GM23338 (cell line): ENCODE measurements at regions not wholly inside any gene's neighbourhood (a gene's known extent, or its start where the extent isn't known, plus 50 kb on each side); places are given as distances from the start of the nearest gene placed in this dataset.

Experiments
- ATAC-seq: fragments of 200-7000 bp; cut with Tn5 transposase; 3 replicates; pipeline ENCODE4 v1.9.1; 2020
- DNase-seq: peaks from one replicate; pipeline ENCODE4 v3.0.0-alpha.2; 2015; ENCODE audit warnings: low spot score
- H2AFZ ChIP-seq: fragments of 200-600 bp; sonication (generic); 2 replicates; pipeline ENCODE4 v1.8.0; 2016; ENCODE audit warnings: antibody characterized with exemption, mild to moderate bottlenecking, moderate library complexity
- H3F3A ChIP-seq: fragments of 200-600 bp; sonication (generic); replicated peaks from 2 replicates; pipeline ENCODE4 v1.8.0; 2017; ENCODE audit warnings: antibody characterized with exemption, mixed run types, low read depth
- H3K27ac ChIP-seq: fragments of 200-600 bp; sonication (generic); 2 replicates; pipeline ENCODE4 v1.6.1; 2016; ENCODE audit warnings: low read depth
- H3K27me3 ChIP-seq: fragments of 200-600 bp; sonication (generic); 2 replicates; pipeline ENCODE4 v1.8.0; 2016; ENCODE audit warnings: mild to moderate bottlenecking, mixed run types, moderate library complexity; ENCODE audit not compliant: insufficient read depth
- H3K36me3 ChIP-seq: fragments of 200-600 bp; sonication (generic); 2 replicates; pipeline ENCODE4 v1.8.0; 2016; ENCODE audit warnings: mild to moderate bottlenecking; ENCODE audit not compliant: insufficient read depth
- H3K4me1 ChIP-seq: fragments of 200-600 bp; sonication (generic); 2 replicates; pipeline ENCODE4 v1.8.0; 2016; ENCODE audit warnings: mild to moderate bottlenecking, moderate library complexity; ENCODE audit not compliant: insufficient read depth
- H3K4me2 ChIP-seq: fragments of 200-600 bp; sonication (generic); 2 replicates; pipeline ENCODE4 v1.7.1; 2017; ENCODE audit warnings: mixed run types
- H3K4me3 ChIP-seq: fragments of 200-600 bp; sonication (generic); 2 replicates; pipeline ENCODE4 v1.6.1; 2016; ENCODE audit warnings: mixed run types
- H3K79me2 ChIP-seq: fragments of 200-600 bp; sonication (generic); replicated peaks from 2 replicates; pipeline ENCODE4 v1.8.0; 2017; ENCODE audit warnings: mild to moderate bottlenecking; ENCODE audit not compliant: insufficient read depth
- H3K9me2 ChIP-seq: fragments of 200-600 bp; sonication (generic); 2 replicates; pipeline ENCODE4 v1.8.0; 2017; ENCODE audit not compliant: insufficient read depth
- H4K20me1 ChIP-seq: fragments of 200-600 bp; sonication (generic); replicated peaks from 2 replicates; pipeline ENCODE4 v1.8.0; 2017; ENCODE audit warnings: mild to moderate bottlenecking; ENCODE audit not compliant: insufficient read depth
- H3K27ac Mint-ChIP-seq: 2 replicates; pipeline ENCODE4 v1.8.0; 2020; ENCODE audit warnings: inconsistent platforms, mild to moderate bottlenecking, moderate library complexity, mixed read lengths
- H3K27me3 Mint-ChIP-seq: 3 replicates; pipeline ENCODE4 v1.8.0; 2022; ENCODE audit warnings: low read depth, mild to moderate bottlenecking, moderate library complexity, mixed read lengths, inconsistent platforms; ENCODE audit not compliant: insufficient read depth, poor library complexity
- H3K36me3 Mint-ChIP-seq: 3 replicates; pipeline ENCODE4 v1.8.0; 2021; ENCODE audit warnings: low read depth, mild to moderate bottlenecking, inconsistent platforms, moderate library complexity, mixed read lengths
- H3K4me1 Mint-ChIP-seq: 3 replicates; pipeline ENCODE4 v1.8.0; 2020; ENCODE audit warnings: mild to moderate bottlenecking, inconsistent platforms, mixed read lengths
- H3K4me3 Mint-ChIP-seq: 3 replicates; pipeline ENCODE4 v1.8.0; 2021; ENCODE audit warnings: moderate library complexity, mild to moderate bottlenecking, inconsistent platforms, mixed read lengths
- H3K9me3 Mint-ChIP-seq: 3 replicates; pipeline ENCODE4 v1.8.0; 2020; ENCODE audit warnings: moderate library complexity, mild to moderate bottlenecking, inconsistent platforms, mixed read lengths
- CREB1 ChIP-seq: fragments of 250-450 bp; sonication (Bioruptor Pico); IDR thresholded peaks from 2 replicates; pipeline ENCODE4 v1.5.0; 2020; ENCODE audit warnings: low read depth, mild to moderate bottlenecking, moderate library complexity
- EZH2 ChIP-seq: fragments of 200-600 bp; sonication (generic); IDR thresholded peaks from one replicate; pipeline ENCODE4 v1.8.0; 2017; ENCODE audit warnings: antibody characterized with exemption, mild to moderate bottlenecking, low read depth; ENCODE audit not compliant: unreplicated experiment
- EZH2phosphoT487 ChIP-seq: fragments of 200-600 bp; sonication (generic); IDR thresholded peaks from one replicate; pipeline ENCODE4 v1.8.1; 2018; ENCODE audit warnings: antibody characterized with exemption; ENCODE audit not compliant: unreplicated experiment
- JUNB ChIP-seq: IDR thresholded peaks from one replicate; pipeline ENCODE4 v1.6.1; 2016; ENCODE audit warnings: antibody characterized with exemption; ENCODE audit not compliant: unreplicated experiment
- NANOG ChIP-seq: IDR thresholded peaks from 2 replicates; pipeline ENCODE4 v1.6.1; 2016; ENCODE audit warnings: antibody characterized with exemption, borderline replicate concordance
- POLR2AphosphoS5 ChIP-seq: IDR thresholded peaks from 2 replicates; pipeline ENCODE4 v1.6.1; 2016; ENCODE audit warnings: antibody characterized with exemption, low read depth
- STAT1 ChIP-seq: IDR thresholded peaks from one replicate; pipeline ENCODE4 v1.6.1; 2016; ENCODE audit warnings: antibody characterized with exemption; ENCODE audit not compliant: unreplicated experiment
- ZNF114 ChIP-seq: fragments of 250-450 bp; sonication (Bioruptor Pico); IDR thresholded peaks from 2 replicates; pipeline ENCODE4 v1.5.0; 2020; ENCODE audit warnings: mild to moderate bottlenecking, moderate library complexity
- ZNF331 ChIP-seq: fragments of 250-450 bp; sonication (Bioruptor Pico); IDR thresholded peaks from 2 replicates; pipeline ENCODE4 v1.5.0; 2020; ENCODE audit warnings: low read depth, mild to moderate bottlenecking, moderate library complexity
- TF ChIP-seq, protein P1 (sequence below): IDR thresholded peaks from one replicate; pipeline ENCODE4 v1.6.1; 2018; ENCODE audit warnings: antibody characterized with exemption; ENCODE audit not compliant: unreplicated experiment
- TF ChIP-seq, protein P2 (sequence below): IDR thresholded peaks from 2 replicates; pipeline ENCODE4 v1.6.1; 2016; ENCODE audit warnings: antibody characterized with exemption
- TF ChIP-seq, protein P3 (sequence below), 2 experiments: fragments of 200-600 bp in 1 of 2; sonication (generic) in 1 of 2; conservative IDR thresholded peaks; 2 replicates each; pipeline versions ENCODE4 v1.5.1 to v1.6.1; 2016 to 2017; ENCODE audit warnings: antibody characterized with exemption in 2 of 2, low read depth in 2 of 2, mild to moderate bottlenecking in 2 of 2, moderate library complexity in 1 of 2
- TF ChIP-seq, protein P4 (sequence below): fragments of 250-450 bp; sonication (Bioruptor Pico); IDR thresholded peaks from 2 replicates; pipeline ENCODE4 v1.5.0; 2020; ENCODE audit warnings: mild to moderate bottlenecking, moderate library complexity

DNA sequence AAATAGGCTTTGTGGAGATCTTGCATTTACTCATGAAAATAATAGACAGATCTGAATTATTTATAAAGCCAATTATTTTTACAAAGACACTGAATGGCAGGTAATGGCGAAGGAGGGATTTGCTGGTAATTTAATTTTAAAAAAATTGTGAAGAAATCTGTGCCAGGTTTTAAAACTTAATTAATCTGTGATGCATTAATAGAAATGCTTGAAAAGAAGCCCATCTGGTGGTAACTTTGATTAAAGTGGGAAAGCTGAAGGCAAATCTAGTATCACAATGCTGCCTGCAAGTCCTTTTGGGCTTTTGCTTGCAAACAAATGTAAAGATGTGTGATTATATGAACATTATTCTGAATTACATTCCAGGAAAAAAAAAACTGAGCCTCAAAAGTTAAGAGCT, 433.2 kb upstream of the DEPDC1 start (continued):
- TF ChIP-seq CREB1 = no peak
- no peak for TF ChIP-seq STAT1
- no peak for TF ChIP-seq ZNF331 (CRISPR knock-in tag)
- TF ChIP-seq ZNF114 = no peak

DNA sequence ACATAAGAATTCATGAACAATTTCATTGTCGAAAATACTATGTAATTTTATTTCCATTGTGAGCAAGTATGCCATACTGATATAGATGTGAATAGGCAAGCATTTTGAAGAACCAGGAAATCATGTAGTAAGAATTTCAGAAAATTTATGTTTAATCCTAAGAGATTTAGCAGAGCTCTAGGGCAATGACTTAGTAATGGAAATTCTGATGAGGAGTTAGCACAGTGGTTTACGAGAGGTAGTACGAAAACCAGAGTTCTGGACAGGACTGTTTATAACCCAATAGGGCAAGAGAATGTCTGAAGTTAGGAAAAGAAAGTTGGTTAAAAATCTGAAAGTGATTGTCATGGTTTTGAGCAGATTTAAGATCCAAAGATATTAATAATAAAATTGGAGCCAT, 439.6 kb upstream of the DEPDC1 start:
- Histone ChIP-seq H3K79me2 (no peaks in the 10 kb centered on the region), H3K36me3 (no peaks in the 10 kb centered on the region), H3K4me2 (no peak overlapping the region), H3K9me2 (peaks cover 11% of the 10 kb centered on the region; the same call in 1 of the 2 replicates), H3K27me3 (no peaks in the 10 kb centered on the region), H3F3A (no peaks in the 10 kb centered on the region), H3K4me1 (no peaks in the 10 kb centered on the region), H3K4me3 (no peak overlapping the region), H4K20me1 (no peaks in the 10 kb centered on the region), H3K27ac (no peak overlapping the region), H2AFZ (no peak overlapping the region)
- Mint-ChIP-seq H3K4me3 (no peak overlapping the region), H3K9me3 (no peaks in the 10 kb centered on the region; the same call in 2 of the 3 replicates), H3K27ac (no peak overlapping the region), H3K4me1 (no peaks in the 10 kb centered on the region), H3K36me3 (no peaks in the 10 kb centered on the region), H3K27me3 (no peaks in the 10 kb centered on the region)
- ATAC-seq (no peak), DNase-seq (no peak)
- no peak for TF ChIP-seq EZH2phosphoT487
- TF ChIP-seq CREB1 = no peak
- TF ChIP-seq, protein P1, sequence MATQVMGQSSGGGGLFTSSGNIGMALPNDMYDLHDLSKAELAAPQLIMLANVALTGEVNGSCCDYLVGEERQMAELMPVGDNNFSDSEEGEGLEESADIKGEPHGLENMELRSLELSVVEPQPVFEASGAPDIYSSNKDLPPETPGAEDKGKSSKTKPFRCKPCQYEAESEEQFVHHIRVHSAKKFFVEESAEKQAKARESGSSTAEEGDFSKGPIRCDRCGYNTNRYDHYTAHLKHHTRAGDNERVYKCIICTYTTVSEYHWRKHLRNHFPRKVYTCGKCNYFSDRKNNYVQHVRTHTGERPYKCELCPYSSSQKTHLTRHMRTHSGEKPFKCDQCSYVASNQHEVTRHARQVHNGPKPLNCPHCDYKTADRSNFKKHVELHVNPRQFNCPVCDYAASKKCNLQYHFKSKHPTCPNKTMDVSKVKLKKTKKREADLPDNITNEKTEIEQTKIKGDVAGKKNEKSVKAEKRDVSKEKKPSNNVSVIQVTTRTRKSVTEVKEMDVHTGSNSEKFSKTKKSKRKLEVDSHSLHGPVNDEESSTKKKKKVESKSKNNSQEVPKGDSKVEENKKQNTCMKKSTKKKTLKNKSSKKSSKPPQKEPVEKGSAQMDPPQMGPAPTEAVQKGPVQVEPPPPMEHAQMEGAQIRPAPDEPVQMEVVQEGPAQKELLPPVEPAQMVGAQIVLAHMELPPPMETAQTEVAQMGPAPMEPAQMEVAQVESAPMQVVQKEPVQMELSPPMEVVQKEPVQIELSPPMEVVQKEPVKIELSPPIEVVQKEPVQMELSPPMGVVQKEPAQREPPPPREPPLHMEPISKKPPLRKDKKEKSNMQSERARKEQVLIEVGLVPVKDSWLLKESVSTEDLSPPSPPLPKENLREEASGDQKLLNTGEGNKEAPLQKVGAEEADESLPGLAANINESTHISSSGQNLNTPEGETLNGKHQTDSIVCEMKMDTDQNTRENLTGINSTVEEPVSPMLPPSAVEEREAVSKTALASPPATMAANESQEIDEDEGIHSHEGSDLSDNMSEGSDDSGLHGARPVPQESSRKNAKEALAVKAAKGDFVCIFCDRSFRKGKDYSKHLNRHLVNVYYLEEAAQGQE = no peak
- TF ChIP-seq, protein P2, sequence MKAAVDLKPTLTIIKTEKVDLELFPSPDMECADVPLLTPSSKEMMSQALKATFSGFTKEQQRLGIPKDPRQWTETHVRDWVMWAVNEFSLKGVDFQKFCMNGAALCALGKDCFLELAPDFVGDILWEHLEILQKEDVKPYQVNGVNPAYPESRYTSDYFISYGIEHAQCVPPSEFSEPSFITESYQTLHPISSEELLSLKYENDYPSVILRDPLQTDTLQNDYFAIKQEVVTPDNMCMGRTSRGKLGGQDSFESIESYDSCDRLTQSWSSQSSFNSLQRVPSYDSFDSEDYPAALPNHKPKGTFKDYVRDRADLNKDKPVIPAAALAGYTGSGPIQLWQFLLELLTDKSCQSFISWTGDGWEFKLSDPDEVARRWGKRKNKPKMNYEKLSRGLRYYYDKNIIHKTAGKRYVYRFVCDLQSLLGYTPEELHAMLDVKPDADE = no peak
- no peak for TF ChIP-seq ZNF114
- TF ChIP-seq, protein P3, sequence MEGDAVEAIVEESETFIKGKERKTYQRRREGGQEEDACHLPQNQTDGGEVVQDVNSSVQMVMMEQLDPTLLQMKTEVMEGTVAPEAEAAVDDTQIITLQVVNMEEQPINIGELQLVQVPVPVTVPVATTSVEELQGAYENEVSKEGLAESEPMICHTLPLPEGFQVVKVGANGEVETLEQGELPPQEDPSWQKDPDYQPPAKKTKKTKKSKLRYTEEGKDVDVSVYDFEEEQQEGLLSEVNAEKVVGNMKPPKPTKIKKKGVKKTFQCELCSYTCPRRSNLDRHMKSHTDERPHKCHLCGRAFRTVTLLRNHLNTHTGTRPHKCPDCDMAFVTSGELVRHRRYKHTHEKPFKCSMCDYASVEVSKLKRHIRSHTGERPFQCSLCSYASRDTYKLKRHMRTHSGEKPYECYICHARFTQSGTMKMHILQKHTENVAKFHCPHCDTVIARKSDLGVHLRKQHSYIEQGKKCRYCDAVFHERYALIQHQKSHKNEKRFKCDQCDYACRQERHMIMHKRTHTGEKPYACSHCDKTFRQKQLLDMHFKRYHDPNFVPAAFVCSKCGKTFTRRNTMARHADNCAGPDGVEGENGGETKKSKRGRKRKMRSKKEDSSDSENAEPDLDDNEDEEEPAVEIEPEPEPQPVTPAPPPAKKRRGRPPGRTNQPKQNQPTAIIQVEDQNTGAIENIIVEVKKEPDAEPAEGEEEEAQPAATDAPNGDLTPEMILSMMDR (conservative IDR thresholded peaks at IDR 0.05; ENCODE audit: low read depth in 2 of 2) = no peak
- TF ChIP-seq, protein P4, sequence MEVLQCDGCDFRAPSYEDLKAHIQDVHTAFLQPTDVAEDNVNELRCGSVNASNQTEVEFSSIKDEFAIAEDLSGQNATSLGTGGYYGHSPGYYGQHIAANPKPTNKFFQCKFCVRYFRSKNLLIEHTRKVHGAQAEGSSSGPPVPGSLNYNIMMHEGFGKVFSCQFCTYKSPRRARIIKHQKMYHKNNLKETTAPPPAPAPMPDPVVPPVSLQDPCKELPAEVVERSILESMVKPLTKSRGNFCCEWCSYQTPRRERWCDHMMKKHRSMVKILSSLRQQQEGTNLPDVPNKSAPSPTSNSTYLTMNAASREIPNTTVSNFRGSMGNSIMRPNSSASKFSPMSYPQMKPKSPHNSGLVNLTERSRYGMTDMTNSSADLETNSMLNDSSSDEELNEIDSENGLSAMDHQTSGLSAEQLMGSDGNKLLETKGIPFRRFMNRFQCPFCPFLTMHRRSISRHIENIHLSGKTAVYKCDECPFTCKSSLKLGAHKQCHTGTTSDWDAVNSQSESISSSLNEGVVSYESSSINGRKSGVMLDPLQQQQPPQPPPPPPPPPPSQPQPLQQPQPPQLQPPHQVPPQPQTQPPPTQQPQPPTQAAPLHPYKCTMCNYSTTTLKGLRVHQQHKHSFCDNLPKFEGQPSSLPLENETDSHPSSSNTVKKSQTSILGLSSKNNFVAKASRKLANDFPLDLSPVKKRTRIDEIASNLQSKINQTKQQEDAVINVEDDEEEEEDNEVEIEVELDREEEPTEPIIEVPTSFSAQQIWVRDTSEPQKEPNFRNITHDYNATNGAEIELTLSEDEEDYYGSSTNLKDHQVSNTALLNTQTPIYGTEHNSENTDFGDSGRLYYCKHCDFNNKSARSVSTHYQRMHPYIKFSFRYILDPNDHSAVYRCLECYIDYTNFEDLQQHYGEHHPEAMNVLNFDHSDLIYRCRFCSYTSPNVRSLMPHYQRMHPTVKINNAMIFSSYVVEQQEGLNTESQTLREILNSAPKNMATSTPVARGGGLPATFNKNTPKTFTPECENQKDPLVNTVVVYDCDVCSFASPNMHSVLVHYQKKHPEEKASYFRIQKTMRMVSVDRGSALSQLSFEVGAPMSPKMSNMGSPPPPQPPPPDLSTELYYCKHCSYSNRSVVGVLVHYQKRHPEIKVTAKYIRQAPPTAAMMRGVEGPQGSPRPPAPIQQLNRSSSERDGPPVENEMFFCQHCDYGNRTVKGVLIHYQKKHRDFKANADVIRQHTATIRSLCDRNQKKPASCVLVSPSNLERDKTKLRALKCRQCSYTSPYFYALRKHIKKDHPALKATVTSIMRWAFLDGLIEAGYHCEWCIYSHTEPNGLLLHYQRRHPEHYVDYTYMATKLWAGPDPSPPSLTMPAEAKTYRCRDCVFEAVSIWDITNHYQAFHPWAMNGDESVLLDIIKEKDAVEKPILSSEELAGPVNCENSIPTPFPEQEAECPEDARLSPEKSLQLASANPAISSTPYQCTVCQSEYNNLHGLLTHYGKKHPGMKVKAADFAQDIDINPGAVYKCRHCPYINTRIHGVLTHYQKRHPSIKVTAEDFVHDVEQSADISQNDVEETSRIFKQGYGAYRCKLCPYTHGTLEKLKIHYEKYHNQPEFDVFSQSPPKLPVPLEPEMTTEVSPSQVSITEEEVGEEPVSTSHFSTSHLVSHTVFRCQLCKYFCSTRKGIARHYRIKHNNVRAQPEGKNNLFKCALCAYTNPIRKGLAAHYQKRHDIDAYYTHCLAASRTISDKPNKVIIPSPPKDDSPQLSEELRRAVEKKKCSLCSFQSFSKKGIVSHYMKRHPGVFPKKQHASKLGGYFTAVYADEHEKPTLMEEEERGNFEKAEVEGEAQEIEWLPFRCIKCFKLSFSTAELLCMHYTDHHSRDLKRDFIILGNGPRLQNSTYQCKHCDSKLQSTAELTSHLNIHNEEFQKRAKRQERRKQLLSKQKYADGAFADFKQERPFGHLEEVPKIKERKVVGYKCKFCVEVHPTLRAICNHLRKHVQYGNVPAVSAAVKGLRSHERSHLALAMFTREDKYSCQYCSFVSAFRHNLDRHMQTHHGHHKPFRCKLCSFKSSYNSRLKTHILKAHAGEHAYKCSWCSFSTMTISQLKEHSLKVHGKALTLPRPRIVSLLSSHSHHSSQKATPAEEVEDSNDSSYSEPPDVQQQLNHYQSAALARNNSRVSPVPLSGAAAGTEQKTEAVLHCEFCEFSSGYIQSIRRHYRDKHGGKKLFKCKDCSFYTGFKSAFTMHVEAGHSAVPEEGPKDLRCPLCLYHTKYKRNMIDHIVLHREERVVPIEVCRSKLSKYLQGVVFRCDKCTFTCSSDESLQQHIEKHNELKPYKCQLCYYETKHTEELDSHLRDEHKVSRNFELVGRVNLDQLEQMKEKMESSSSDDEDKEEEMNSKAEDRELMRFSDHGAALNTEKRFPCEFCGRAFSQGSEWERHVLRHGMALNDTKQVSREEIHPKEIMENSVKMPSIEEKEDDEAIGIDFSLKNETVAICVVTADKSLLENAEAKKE = no peak
- TF ChIP-seq ZNF331 (CRISPR knock-in tag) = no peak
- no peak for TF ChIP-seq JUNB
- TF ChIP-seq NANOG = no peak
- TF ChIP-seq POLR2AphosphoS5 = no peak
- no peak for TF ChIP-seq EZH2
- no peak for TF ChIP-seq STAT1
